ENCODE measurements at regions not wholly inside any gene's neighbourhood (a gene's known extent, or its start where the extent isn't known, plus 50 kb on each side); places are given as distances from the start of the nearest gene placed in this dataset.

DNA sequence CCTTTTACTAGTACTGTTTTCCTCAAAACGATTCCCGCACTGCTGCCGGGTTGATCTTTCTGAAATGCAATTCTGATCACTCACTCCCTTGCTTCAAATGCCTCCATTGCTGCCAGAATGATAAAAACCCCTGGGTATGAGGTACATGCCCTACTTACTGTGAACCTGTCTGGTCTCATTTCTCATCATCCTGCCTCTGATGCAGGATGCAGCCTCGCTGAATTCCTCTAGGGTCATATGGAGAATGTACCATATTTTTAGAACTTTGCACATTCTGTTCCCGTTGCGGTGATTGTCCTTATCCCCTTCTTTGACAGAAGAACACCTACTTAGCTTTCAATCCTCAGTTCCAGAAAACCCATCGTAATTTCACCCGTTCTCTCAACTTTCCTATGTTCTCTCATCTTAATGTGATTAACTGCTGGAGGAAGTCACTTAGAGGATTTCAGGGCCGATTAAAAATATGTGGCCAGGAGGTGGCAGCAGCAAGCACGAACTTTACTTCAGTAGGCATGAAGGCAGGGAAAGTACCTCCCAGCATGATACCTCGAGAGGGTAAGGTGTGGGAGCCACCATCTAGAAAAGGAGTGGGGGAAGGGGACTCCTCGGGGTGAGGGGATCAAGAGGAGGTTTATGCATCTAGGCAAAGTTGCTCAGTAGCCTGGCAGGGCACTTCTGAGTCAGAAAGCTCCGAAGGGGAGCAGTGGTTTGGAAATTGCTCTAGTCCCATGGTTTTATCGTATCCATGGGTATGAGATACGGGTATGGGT is 361.5 kb upstream of the ZP4 start:
- no peak overlapping the region for H3K27ac ChIP-seq
- no peak for TF ChIP-seq ZFX (IDR thresholded peaks at IDR 0.05)
- TF ChIP-seq, protein P1, sequence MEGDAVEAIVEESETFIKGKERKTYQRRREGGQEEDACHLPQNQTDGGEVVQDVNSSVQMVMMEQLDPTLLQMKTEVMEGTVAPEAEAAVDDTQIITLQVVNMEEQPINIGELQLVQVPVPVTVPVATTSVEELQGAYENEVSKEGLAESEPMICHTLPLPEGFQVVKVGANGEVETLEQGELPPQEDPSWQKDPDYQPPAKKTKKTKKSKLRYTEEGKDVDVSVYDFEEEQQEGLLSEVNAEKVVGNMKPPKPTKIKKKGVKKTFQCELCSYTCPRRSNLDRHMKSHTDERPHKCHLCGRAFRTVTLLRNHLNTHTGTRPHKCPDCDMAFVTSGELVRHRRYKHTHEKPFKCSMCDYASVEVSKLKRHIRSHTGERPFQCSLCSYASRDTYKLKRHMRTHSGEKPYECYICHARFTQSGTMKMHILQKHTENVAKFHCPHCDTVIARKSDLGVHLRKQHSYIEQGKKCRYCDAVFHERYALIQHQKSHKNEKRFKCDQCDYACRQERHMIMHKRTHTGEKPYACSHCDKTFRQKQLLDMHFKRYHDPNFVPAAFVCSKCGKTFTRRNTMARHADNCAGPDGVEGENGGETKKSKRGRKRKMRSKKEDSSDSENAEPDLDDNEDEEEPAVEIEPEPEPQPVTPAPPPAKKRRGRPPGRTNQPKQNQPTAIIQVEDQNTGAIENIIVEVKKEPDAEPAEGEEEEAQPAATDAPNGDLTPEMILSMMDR (conservative IDR thresholded peaks at IDR 0.05): peak; percentile 81

DNA sequence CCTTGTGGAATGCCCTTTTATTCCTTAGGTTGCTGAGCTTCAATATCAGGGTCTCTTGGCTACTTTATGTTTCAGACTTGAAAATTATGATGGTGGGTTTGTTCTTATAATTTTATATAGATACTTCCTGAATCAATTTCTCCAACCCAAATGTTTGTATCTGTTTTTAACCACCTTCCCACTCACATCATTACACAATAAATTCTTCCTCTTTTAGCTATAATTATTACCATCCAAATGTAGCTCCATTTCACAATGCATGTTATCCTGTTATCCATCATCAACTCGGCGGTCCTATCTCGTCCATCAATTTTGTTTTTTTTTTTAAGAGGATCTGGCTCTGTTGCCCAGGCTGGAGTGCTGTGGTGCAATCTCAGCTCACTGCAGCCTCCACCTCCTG is 357.6 kb upstream of the ZP4 start:
- H3K27ac ChIP-seq: no peak overlapping the region
- TF ChIP-seq, protein P1 (conservative IDR thresholded peaks at IDR 0.05): no peak
- no peak for TF ChIP-seq ZFX (IDR thresholded peaks at IDR 0.05)

DNA sequence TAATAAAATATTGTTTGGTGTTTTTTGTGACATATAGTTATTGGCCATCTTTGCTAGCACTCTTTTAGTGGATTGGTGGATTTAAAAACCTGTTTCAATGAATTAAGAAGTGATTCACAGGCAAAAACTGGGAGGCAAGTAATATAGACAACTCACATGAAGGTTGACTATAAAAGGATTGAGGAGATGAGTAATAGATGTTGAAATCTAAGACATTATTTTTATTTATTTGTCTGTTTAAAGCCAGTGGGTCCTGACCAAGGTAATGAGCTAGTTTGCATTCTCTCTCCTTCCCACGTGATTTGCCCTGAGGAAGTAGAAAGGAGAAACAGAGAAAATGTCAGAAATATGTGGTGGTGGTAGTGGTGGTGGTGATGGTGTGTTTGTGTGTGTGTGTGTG is 351.5 kb upstream of the ZP4 start:
- no peak overlapping the region for H3K27ac ChIP-seq
- TF ChIP-seq, protein P1 (conservative IDR thresholded peaks at IDR 0.05): no peak
- TF ChIP-seq ZFX (IDR thresholded peaks at IDR 0.05): no peak

DNA sequence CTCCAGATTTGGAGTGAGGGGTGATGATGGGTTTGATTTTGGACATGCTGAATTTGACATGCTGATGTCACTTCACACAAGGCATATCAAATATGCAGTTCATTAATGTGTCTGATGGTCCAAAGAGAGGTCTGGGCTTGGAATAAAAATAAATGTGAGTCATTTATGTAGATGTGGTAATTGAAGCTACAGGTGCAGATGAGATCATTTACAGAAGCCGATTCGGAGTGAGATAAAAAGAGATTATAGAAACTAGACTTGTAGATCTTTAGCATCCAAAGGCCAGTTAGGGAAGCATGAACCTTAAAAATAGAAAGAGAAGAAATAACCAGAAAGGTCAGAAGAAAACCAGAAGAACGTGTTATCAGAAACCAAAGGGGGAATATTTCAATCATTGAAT is 350.9 kb upstream of the ZP4 start:
- no peak overlapping the region for H3K27ac ChIP-seq
- TF ChIP-seq, protein P1 (conservative IDR thresholded peaks at IDR 0.05): no peak
- no peak for TF ChIP-seq ZFX (IDR thresholded peaks at IDR 0.05)

DNA sequence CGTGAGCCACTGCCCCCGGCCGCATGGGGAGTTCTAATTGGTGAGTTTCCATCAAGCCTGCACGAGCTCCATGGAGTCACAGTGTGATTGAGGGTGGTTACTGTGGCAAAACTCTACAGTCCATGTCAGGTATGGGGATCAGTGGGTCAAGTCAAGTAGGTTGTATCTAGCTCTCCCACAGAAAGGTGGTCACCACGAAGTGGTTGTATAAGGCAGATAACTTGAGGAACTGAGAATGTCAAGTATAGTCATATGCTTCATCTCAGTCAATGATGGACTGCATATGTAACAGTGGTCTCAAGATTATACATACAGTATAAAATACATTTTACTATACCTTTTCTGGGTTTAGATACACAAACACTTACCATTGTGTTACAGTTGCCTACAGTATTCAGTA is 348.6 kb upstream of the ZP4 start:
- H3K27ac ChIP-seq: no peak overlapping the region
- no peak for TF ChIP-seq ZFX (IDR thresholded peaks at IDR 0.05)
- TF ChIP-seq, protein P1 (conservative IDR thresholded peaks at IDR 0.05): no peak

DNA sequence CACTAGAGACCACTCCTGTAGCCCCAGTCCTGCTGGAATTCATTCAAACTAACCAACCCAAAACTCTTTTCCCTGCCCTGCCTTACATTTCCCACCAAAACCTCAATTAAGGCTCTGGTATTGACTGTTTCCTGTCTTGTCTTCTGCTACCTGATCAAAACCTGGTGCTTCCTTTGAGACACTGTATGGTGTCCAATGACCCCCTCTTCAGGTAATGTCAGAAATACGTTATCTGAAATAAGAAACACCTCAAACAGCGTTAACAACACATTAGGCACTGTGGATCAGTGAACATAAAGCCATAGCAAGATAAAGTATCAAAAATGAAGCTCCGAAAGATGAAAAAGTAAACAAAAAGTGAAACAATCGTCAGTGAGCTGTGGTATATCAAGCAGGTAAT is 343.2 kb upstream of the ZP4 start:
- H3K27ac ChIP-seq: no peak overlapping the region
- TF ChIP-seq, protein P1 (conservative IDR thresholded peaks at IDR 0.05): no peak
- no peak for TF ChIP-seq ZFX (IDR thresholded peaks at IDR 0.05)

DNA sequence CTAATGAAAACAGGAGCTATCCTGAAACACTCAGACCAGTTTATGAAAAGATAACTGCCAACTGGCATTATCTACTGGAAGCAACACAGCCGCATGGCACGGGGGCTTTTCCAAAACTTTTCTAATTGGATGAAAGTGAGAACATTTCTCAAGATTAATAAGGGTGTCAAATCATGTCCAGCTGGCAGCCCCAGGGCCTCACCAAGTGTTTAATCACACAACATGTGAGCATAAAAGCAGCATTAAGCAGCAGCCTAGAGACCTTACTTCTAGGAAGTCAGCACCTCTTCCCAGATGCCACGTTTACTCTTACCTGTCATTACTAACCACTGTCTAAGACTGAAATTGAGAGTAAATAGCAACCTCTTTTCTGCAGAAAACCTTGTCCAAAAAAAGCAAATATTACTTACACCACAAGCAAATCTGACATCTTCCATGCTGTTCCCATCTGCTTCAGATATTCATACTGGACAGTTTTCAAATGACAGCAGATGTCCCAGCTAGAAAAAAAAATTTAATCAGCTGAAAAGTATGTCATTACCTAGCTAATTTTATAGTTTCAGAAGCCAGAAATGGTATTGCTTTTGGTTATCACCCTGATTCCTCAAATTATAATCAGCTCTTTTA is 341.5 kb upstream of the ZP4 start:
- no peak overlapping the region for H3K27ac ChIP-seq
- TF ChIP-seq, protein P1 (conservative IDR thresholded peaks at IDR 0.05): no peak
- TF ChIP-seq ZFX (IDR thresholded peaks at IDR 0.05): no peak
